Activated T-helper 9 cell treated with anti-CD3 and anti-CD28 coated beads, Interleukin-2, amount 50 U/mL, for 16 hours (primary cell): ENCODE measurements at regions not wholly inside any gene's neighbourhood (a gene's known extent, or its start where the extent isn't known, plus 50 kb on each side); places are given as distances from the start of the nearest gene placed in this dataset.
"Not testable (repeated sequence)": the region's sequence is repeated elsewhere in the genome, so short reads cannot be mapped to it uniquely, and the experiment has no call there.

Experiments
- DNase-seq: peaks from one replicate; pipeline ENCODE4 v3.0.0-alpha.2; 2020; ENCODE audit warnings: low read depth

DNA sequence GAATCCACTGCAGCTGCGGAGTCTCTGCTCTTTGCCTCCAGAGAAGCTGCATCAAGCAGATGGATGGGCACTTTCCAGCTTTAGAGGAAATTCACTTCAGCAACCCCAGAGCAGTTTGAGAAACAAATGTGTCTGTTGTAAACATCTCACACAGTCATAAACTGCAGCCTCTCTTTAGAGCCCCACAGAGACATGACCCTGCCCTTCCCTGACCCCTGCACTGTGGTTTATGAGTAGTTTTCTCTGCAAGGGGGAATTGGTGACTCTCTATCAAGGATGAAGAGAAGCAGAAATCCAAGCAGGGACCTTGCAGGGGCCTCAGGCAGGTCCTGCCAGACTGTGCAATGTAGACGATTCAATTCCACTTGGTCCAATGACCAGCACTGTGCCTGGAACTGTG is 160.2 kb downstream of the SH2D4B start:
- no peak for DNase-seq

DNA sequence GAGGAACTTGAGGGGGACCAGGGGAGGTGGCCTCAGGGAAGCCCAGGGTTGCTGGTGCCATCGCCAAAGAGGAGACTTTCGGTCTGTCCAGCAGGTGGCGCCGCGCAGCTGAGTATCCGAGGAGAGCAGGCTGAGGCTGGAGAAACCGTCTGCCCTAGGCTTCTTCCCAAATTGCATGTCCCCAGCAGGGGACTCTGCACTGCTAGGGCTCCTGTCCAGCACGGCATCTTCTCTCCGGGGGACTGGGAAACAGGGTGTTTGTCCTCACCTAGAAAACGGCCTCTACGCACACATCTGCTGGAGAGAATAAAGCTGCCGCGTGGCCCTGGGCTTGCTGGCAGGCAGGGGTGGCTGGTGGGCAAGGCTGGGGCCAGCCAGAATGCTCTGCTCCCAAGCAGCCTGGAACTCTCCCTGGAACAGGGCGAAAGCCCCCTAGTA is 161.9 kb downstream of the SH2D4B start:
- DNase-seq, result peak; percentile 40

DNA sequence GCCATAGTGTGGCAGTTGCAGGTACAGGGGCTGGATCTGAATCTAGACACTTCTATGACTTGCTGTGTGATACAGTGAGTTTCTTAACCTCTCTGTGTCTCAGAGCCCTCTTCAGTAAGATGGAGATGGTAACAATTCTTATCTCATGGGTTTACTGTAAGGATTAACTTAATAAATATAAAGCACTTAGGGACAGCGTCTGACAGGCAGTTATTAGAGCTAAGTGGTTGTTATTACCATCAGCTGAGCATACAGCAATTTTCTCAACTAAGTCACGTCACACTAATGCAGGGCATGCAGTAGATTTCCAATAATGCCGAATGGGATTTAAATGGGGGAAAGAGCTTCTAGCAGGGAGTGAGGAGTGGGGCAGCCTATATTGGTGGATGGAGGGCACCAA is 162.6 kb downstream of the SH2D4B start:
- DNase-seq, result no peak

DNA sequence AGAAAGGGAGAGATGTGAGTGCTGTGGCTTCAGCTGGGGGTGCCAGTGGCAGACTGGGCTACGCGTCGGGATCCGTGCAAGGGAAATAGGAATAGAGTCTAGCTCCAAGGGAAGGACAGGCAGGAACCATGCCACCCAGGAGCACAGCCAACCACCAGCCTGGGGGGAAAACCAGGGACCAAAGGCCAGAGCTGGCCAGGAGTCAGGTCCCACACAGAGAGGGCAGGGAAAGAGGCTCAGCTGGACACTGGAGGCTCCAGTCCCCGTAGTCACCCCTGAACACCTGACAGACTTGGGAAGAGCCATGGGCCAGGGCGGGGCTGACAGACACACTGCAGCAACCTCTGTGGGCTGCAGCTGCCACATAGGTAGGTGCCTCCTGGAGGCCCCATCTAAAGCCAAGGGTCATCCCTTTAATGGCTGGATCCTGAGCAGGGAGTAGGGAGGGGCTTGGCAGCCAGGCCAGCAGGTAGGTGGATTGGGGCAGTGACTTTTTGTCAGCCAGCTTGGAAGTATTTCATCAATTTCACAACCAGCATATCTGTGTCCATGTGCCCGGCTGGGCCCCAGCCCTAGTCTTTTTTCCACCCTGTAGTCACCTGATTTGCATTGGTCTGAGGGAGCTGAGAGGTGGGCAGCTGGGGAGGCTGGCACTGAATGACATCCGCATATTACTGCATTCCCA is 163.2 kb downstream of the SH2D4B start:
- DNase-seq, result no peak

DNA sequence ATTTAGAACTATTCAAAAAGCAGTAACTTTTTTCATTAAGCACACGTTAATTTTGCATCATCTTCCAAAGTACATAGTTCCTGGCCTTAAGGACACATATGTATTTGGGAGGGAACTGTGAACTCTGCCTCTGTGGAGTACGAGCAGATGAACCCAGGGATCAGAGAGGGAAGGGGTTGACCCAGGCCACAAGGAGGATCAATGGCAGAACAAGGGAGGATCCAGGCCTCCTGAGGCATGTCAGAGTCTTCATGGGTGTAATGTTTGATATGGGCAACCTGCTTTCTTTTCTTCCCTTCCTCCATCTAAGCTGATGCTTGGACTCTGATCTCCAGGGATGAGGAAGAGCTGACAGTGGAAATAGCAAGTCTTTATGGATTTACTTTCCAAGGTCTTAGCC is 164.0 kb downstream of the SH2D4B start:
- no peak for DNase-seq

DNA sequence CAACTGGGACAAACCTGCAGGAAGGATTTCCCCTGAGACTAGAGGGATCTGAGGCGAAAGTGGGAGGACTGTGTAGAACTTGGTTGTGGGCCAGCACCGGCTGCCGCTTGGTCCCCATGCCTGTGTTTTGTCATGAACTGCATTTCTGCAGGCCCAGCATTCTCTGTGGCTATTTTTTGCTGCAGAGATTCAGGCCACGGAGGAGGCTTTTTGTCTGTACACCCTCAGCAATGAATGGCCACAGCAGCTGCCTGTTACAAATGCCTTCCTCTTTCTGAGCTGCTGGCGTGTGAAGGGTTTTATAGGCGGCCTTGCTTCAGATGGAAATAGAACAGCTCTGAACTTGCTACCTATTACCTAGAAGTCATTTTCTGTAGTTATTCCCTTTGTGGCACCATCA is 164.4 kb downstream of the SH2D4B start:
- DNase-seq, result no peak

DNA sequence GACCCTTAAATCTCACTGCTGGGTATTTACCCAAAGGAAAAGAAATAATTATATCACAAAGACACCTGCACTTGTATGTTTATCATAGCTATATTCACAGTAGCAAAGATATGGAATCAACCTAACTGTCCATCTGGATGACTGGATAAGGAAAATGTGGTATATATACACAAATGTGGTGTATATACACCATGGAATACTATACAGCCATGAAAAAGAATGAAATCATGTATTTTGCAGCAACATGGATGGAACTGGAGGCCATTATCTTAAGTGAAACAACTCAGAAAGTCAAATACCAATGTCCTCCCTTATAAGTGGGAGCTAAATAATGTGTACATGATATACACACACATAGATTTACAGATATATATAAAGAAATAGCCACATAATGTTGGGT is 168.2 kb downstream of the SH2D4B start:
- DNase-seq, result no peak

DNA sequence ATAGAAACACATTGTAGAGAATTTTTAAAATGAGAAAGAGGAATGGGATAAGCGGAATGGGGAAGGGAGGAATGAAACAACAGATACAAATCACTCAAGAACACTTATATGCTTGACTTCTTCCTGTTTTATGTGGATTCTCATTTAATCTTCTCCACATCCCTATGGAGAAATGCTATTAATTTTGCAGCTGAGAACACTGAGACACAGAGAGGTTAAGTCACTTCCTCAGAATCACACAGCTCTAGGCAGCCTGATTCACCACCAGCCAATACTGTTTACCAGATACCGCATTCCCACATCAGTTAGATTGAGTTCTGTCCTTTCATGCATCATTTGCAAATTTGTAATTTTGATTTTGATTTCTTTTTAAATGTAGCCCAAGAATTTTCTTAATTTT is 170.5 kb downstream of the SH2D4B start:
- DNase-seq, result no peak

DNA sequence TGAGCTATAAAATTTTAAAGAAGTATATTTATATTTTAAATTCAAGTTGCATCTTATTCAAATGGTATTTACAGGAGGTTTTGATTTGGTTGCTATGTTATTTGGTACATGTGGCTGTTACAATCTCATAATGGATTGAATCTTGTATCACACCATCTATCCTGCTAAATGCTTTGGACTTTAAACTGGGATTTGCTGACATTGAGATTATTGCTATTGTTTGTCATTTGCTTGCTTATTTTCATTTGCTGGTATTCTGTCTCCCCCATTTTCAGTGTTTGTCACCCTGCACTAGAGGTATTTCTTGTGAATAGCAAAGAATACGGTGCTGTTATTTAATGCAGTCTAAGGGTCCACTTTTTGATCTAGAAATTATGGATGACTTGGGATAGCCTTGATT is 171.1 kb downstream of the SH2D4B start:
- DNase-seq, result no peak

DNA sequence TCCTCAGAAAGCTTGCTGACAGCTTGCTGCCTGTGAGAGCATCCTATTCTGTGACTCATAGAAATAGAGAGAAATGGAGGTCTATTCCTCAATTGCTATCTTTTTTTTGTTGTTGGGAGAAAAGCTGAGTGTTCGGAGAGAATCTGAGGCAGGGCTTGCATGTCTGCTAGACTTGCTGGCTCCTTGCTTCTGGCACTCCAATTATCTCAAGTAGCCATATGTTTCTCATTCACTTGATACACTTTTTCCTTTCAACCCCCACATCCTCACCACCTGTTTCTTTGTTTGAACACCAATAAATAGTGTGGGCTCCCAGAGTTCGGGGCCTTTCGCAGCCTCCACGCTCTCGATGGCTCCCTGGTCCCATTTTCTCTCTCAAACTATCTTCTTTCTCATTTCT is 172.2 kb downstream of the SH2D4B start:
- no peak for DNase-seq

DNA sequence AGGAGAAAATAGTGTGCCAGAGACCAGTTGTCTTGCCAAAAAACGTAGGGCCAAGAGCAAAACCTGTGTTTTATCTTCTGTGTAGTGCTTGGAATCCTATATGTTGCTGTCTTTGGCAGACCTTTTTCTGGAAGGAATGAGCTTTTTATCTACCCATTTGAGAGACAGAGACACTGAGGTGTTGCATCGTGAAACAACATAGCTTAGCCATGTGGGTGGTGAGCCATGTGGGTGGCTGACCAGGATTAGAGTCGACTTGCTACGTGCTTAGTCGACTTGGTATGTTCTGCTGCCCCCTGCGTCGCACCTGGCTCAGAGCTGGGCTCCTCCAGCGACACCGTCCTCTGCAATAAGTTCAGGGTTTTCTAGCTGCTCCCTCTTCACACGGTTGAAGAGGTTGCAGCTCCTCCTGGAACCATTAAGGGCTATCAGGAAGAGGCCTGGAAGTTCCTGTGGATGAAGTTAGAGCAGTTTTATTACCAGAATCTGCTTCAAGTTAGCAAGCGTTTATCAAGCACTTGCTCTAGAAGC is 175.8 kb downstream of the SH2D4B start:
- no peak for DNase-seq

DNA sequence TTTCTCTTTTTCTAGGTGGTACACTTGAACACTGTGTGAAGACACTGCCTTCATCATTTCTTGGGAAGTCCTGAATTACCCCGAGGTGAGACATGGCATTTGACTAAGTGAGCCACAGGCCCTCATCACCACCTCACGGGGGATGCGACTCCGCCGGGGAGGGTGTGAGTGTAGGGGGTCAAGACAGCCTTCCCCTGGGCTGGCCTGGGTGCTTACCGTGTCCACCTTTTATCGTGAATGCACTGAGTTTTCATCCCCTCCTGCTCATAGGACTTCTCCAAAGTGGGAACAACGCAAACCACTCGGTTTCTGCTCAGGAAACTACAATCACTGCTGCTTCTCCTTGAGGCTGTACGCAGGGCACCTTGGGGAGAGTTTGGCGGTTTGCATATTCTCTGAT is 176.9 kb downstream of the SH2D4B start:
- DNase-seq, result no peak

DNA sequence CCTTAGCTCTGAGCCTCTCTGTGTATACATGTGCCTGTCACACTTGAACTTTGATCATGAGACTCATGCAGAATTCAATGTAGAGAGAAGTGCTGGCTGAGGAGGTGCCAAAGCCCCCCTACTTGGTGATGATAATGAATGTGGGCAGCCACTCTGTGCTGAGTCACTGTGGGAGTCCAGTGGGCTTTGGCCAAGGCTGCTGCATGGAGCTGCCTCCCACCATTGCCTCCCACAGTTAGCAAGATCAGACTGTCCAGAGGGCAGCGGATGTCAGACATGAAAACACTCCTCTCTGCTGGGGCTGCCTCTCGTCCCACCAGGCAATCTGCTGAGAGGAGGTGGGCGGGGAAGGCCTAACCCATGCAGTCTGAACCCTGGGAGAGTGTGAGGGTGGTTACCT is 180.3 kb downstream of the SH2D4B start:
- no peak for DNase-seq

DNA sequence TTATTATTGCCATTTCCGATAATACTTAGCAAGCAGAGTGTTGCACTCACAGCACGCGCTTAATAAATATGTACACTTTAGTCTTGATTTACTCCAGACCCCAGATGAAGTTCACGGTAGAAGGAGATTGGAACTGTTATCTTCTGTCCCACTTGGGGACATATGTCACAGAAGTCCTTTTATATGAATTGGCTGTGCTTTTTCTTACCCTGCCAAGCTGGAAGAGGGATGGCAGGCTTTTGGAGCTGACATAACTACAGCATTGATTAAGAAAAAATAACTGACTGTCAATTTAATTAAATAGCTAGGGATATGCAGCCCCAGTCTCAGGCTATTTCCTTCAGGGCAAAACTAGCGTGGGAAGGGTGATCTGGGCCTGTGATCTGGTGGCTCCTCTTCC is 182.2 kb downstream of the SH2D4B start:
- DNase-seq, result no peak

DNA sequence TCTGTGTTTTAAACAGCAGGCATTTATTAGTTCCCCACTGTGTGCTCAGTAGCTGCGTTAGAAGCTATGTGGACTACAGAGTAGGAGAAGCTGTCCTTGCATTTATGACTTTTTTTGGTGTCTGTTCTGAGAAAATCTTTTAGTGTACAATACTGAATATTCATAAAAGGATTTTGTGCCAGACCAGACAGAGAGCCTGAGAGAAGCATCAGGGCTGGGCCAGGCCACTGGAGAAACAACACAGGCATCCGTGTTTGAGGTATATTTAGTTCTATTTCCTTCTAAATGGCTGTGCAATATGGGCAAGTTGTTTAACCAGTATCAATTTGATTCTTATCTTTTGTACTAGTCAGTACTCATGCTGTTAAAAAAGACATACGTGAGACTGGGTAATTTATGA is 182.8 kb downstream of the SH2D4B start:
- no peak for DNase-seq

DNA sequence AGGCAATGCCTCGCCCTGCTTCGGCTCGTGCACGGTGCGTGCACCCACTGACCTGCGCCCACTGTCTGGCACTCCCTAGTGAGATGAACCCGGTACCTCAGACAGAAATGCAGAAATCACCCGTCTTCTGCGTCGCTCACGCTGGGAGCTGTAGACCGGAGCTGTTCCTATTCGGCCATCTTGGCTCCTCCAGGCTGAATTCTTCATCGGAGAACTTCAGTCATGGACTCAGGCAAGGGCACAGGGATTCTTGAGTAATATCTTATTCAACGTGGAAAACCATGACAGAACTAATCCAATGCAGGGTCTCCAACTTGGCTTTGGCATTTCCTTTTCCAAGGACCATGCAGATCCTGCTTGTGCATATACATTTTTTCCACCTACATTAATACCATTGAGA is 190.7 kb downstream of the SH2D4B start:
- DNase-seq, result not testable (repeated sequence)

DNA sequence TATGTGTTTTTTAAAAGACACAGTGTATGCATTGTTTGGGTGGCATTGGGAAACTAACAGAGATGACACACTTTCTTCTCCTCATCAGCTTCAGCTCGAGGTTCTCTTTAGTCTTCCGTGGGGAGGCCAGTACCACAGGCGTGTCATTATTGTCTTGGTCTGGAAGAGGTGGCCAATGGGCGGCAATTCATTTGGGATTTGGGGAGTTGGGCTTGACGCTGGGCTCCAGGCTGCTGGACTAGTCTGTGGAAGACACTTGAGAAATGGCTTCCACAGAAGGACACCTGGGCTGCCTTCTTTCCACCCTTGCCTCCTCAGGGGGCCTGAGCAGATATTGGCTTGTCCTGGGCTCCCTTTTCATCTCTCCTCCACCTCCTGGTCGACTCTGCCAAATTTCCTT is 192.2 kb downstream of the SH2D4B start:
- no peak for DNase-seq

DNA sequence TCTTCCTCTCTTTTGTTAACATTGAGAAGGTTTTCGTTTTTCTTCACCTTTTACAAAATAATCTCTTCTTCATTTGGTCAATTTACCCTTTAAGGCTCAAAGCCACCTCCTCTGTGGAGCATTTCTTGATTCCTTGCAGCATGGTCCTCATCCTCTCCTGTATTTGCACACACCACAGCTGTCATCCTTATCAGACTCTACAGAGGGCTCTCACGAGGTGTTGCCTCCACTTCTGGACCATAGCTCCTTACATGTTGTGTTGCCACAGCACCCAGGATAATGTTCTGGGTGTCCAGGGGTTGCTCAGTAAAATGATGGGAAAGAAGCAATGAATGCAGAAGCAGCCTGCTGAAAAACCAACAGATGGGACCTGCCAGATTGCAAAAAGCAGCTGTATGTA is 192.8 kb downstream of the SH2D4B start:
- no peak for DNase-seq

DNA sequence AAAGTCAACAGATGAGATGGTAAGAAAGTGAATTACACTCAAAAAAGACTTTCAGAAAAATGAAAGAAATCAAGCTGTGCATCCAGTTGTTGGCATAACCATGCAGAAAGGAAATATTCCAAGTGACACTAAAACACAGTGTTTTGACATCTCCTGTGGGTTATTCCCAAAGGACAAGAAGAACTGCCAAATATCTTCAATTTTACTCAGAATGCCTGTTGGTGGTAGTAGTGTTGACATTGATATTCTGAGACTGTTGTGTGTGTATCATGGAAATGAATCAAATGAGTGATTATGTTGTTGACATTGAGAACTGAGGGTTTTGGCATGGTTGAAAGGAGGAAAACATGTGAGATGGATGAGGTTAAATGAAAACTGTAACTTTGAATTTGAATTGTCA is 196.9 kb downstream of the SH2D4B start:
- DNase-seq, result no peak

DNA sequence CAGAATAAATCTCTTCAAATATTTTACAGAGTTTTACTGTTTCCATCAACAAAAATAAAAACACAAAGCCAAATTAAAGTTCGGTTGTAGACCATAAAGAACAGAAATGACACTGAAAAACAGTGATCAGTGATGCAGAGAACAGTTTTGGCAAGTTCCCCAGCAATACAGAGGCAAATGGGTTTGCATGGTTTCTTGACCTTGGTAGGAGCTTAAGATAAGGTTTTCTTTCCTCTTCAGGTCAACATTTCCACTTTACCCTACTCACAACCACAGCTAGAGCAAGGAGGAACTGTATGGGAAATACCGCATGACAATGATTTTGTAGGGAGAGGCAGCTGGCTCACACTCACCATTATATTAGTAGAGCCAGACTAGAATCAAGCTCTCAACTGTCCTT is 199.5 kb downstream of the SH2D4B start:
- DNase-seq, result no peak

DNA sequence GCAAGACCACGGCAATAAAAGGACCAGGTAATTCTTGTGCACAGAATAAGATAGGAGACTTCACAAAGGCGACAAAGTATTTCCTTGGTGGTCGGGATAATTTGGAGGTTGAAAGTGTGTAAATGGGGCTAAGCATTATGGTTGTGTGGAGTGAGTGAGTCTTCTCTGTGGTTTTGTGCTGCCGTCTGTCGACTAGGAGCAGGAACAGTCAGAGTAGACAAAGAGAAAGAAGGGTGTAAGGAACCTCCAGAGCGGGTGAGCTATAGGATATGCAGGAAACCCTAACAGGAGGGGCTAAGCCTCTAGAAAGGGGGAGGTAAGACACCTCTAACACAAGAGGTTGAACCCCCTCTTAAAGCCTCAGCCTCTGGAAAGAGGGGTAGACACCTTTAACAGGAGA is 201.6 kb downstream of the SH2D4B start:
- no peak for DNase-seq

DNA sequence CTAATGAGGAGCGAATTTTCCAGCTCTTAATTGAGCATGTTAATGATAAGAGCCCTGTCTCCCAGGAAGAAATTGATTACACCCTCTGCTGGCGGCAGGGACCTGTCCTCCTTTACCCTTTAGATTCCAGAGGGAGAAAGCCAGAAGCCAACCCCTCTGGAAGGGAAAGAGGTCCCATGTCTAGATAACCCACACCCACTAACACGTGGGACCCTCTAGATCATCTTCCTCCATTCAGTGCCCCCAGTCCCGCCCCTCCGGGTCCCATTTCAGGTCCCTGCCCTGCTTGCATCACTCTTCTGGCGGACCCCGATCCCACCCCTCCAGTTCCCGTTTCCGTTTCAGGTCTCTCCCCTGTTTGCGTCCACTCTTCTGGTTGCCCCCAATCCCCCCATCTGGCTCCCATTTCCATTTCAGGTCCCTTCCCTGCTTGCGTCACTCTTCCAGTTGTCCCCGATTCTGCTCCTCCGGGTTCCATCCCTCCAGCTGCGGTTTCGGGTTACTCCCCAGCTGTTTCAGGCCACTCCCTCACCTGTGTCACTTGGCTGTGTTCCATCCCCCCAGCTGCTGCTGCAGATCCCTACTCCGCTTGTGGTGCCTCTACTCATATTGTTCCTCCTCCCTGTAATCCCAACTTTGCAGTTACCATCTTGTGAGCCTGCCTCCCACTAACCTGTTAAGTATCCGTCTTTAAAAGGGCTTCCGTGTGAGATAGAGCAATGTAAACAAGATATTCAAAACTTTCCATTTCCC is 202.4 kb downstream of the SH2D4B start:
- DNase-seq, result no peak

DNA sequence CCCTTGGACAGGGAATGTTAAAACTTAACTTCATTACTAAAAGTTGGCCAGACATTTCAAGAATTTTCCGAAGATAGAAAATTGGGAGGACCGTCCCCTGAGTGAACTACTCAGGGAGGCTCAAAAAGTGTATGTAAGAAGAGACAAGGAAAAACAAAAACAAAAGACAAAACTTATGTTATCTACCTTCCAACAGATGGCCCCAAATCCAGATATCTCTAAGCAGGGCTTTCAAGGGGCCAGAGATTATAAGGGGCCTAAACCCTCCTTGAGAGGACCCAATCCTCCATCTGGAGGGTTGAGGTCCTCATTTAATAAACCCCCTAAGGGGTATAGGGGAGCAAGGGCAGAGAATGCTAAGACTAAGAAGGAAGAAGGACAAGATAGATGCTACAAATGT is 203.6 kb downstream of the SH2D4B start:
- DNase-seq, result no peak

DNA sequence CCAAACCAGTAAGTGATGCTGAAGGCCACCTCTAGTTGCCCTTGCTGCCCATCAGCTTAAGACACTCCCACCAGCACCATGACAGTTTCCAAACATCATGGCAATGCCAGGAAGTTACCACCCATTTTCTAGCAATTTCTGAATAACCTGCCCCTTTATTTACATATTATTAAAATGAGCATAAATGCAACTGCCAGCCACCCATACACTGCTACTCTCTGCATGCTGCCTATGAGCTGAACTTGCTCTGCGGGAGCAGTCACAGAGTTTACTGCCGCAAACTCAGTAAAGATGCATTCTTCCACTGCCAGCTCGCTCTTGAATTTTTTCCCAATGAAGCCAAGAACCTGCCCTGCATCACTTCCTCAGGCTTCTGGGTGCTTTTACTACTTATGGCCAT is 212.6 kb downstream of the SH2D4B start:
- no peak for DNase-seq
